ENCODE measurements at regions not wholly inside any gene's neighbourhood (a gene's known extent, or its start where the extent isn't known, plus 50 kb on each side); places are given as distances from the start of the nearest gene placed in this dataset.
"Not testable (repeated sequence)": the region's sequence is repeated elsewhere in the genome, so short reads cannot be mapped to it uniquely, and the experiment has no call there.

DNA sequence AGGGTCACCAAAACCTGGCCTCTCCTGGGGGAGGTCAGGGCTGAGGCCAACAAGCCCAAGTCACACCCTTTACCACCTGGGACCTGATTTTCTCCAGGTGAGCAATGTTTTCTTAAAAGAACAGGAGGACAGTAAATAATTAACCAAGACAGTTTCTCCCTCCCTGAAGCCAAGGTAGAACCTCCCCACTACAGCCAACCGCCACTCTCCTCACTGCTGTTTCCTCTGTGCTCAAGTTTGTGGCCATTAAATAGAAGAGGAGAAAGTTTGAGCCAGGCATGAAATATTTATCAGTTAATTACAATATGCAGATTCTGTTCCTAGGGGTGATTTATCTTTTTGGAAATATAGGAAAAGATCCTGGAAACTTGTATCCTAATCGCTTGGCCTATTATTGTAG, 150.6 kb upstream of the ANKRD20A1 start:
- not testable (repeated sequence) for DNase-seq (ENCODE audit: low read depth in 1 of 2, low spot score in 1 of 2); H3K27me3 ChIP-seq (ENCODE audit: insufficient read depth, poor library complexity, severe bottlenecking); H3K27ac ChIP-seq (replicated peaks); H3K4me3 ChIP-seq (replicated peaks; ENCODE audit: insufficient read depth, low read length)

DNA sequence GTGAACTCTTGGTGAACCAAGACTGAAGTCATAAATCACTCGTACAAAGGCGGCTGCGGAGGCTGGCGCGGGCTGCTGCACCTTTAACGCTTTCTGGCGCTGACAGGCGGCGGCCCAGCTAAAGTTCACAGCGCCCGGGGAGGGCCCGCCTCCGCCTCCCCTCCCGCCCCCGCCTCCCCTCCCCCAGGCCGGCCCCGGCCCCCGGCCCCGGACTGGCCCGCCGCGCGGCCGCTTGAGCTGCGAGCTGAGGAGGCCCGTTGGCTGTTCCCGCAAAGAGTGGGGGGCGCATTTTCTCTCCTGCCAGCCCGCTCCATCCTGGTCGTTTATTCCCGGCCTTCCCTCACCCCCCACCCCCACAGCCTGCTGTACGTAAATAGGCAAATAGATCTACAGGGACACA, 147.3 kb upstream of the ANKRD20A1 start:
- H3K4me3 ChIP-seq (replicated peaks; ENCODE audit: insufficient read depth, low read length); DNase-seq (ENCODE audit: low read depth in 1 of 2, low spot score in 1 of 2); H3K27ac ChIP-seq (replicated peaks); H3K27me3 ChIP-seq (ENCODE audit: insufficient read depth, poor library complexity, severe bottlenecking): not testable (repeated sequence)

DNA sequence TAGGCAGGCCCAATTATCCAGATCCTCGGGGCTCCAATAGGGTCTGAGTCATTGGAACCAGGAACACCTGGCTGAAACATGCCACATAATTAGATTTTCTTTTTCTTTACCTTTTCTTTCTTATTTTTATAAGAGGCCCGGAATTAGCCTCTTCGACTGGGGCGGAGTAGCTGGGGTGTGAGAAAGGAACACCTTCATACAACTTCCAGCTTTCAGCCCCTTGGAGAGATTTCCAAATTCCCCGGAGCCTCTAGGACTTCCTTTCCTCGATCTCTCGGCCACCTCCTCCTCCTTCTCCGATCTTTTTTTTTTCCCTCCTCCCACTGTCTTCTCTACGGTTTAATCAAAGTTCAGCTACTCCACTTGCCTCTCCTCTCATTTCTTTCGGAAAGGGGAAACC, 146.8 kb upstream of the ANKRD20A1 start:
- not testable (repeated sequence) for DNase-seq (ENCODE audit: low read depth in 1 of 2, low spot score in 1 of 2); H3K27ac ChIP-seq (replicated peaks); H3K27me3 ChIP-seq (ENCODE audit: insufficient read depth, poor library complexity, severe bottlenecking); H3K4me3 ChIP-seq (replicated peaks; ENCODE audit: insufficient read depth, low read length)

DNA sequence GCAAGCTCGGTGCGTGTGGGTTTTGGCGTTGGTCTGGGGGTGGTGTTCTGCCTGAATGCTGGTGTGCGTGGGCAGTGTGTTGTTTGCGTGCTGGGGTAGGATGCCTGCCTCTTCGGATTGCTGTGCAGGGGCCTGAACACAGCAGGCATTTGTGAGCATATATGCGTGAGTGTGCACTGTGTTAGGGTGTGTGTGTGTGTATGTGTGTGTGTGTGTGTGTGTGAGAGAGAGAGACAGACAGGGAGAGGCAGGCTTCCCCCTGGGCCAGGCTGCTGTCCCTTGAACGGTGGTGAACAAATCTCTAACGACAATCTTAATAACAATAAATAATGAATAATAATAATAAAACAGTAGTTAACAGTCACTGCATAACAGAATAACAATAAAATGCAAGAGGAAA, 145.8 kb upstream of the ANKRD20A1 start:
- not testable (repeated sequence) for H3K27ac ChIP-seq (replicated peaks); DNase-seq (ENCODE audit: low read depth in 1 of 2, low spot score in 1 of 2); H3K27me3 ChIP-seq (ENCODE audit: insufficient read depth, poor library complexity, severe bottlenecking); H3K4me3 ChIP-seq (replicated peaks; ENCODE audit: insufficient read depth, low read length)

DNA sequence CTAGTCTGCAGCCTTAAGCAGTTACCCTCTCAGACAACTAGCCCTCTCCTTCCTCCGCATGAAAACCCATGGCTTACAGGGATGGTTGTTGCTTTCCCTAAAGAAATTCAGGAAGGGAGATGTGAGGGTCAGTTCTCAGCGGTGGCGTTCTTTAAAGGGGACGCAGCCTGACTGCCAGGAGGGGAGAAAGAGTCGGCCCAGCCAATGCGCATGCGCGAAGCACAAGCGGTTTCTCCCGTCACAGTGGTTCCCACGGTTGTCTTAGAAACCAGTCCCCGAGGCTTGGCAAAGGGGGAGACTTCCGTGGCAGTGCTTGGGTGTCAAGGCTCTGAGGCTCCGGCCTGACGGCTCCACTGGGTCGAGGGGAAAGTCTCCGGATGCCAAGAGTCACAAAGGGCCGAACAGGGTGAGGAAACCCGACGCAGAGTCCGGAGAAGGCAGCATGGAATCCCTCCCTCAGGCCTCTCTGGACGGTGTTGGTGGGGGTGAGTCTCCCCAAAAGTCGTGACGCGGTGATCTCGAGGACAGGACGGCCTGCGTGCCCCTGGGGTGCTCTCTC, 140.8 kb upstream of the ANKRD20A1 start:
- H3K27ac ChIP-seq (replicated peaks); DNase-seq (ENCODE audit: low read depth in 1 of 2, low spot score in 1 of 2); H3K4me3 ChIP-seq (replicated peaks; ENCODE audit: insufficient read depth, low read length); H3K27me3 ChIP-seq (ENCODE audit: insufficient read depth, poor library complexity, severe bottlenecking): not testable (repeated sequence)

DNA sequence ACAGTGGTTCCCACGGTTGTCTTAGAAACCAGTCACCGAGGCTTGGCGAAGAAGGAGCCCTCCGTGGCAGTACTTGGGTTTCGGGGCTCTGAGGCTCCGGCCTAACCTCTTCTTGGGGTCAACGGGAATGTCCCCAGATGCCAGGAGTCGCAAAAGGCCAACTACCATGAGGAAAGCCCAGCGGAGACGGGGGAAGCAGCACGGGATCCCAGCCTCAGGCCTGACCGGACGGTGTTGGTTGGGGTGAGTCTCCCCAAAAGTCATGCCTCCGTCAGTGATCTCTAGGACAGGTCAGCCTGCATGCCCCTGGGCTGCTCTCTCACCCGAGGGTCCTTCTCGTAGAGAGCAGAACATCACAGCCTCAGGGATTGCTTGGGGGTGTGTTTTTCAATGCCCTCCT, 138.2 kb upstream of the ANKRD20A1 start:
- H3K27ac ChIP-seq (replicated peaks); DNase-seq (ENCODE audit: low read depth in 1 of 2, low spot score in 1 of 2); H3K4me3 ChIP-seq (replicated peaks; ENCODE audit: insufficient read depth, low read length); H3K27me3 ChIP-seq (ENCODE audit: insufficient read depth, poor library complexity, severe bottlenecking): not testable (repeated sequence)

DNA sequence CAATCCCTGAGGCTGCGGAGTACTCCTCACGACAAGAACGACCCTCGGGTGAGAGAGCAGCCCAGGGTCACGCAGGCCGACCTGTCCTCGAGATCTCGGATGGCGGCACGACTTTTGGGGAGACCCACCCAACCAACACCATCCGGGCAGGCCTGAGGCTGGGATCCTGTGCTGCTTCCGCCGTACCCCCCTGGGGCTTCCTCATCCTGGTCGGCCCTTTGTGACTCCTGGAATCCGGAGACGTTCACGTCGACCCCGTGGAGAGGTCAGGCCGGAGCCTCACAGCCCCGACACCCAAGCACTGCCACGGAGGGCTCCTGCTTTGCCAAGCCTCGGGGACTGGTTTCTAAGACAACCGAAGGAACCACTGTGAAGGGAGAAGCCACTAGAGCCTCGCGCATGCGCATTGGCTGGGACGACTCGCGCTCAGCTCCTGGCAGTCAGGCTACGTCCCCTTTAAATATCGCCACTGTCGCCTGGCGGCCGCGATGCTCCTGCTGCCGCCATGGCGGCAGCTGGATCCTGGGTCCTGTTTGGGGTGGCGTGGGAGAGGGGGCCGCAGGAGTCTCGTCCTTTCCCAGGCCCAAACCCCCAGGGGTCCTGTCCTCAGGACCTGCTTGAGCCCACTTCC, 136.2 kb upstream of the ANKRD20A1 start:
- not testable (repeated sequence) for DNase-seq (ENCODE audit: low read depth in 1 of 2, low spot score in 1 of 2); H3K27me3 ChIP-seq (ENCODE audit: insufficient read depth, poor library complexity, severe bottlenecking); H3K4me3 ChIP-seq (replicated peaks; ENCODE audit: insufficient read depth, low read length); H3K27ac ChIP-seq (replicated peaks)

DNA sequence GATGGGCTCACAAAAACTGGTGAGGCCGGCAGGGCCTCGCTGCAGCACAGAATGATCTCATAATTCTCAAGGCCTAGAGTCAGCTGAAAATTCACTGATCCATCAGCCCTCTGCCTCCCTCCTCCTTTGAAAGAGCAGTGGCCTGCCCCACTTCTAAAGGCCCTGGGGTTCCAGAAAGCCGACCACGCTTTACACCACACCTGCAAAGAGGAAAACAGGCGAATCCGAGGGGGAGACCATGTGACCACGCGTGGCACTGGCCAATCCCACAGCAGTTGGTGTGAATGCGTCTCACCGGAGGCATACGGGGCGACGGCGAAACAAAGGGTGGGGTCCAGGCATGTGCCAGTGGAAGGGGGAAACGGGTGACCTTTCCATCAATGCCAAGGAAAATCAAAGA, 135.5 kb upstream of the ANKRD20A1 start:
- H3K27me3 ChIP-seq (ENCODE audit: insufficient read depth, poor library complexity, severe bottlenecking) = not testable (repeated sequence)
- H3K4me3 ChIP-seq (replicated peaks; ENCODE audit: insufficient read depth, low read length) = peak overlapping the region; percentile 33

DNA sequence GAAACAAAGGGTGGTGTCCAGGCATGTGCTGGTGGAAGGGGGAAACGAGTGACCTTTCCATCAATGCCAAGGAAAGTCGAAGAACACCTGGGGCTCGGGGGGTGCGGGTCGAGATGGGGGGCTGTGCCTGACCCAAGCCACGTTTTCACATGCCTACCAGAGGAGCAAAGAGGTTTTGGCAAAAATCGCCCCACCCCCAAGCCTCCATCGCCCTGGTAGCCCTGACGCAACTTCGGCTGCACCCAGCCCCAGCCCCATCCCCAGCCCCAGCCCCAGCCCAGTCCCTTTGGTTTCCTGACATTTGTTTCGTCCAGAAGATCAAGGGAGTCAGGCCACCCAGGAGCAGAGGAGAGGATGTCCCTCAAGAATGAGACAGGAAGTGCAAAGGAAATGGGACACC, 133.8 kb upstream of the ANKRD20A1 start:
- not testable (repeated sequence) for H3K27me3 ChIP-seq (ENCODE audit: insufficient read depth, poor library complexity, severe bottlenecking); H3K4me3 ChIP-seq (replicated peaks; ENCODE audit: insufficient read depth, low read length); DNase-seq (ENCODE audit: low read depth in 1 of 2, low spot score in 1 of 2); H3K27ac ChIP-seq (replicated peaks)

More for the DNA sequence above, 135.5 kb upstream of the ANKRD20A1 start:
- not testable (repeated sequence) for H3K27ac ChIP-seq (replicated peaks)
- peak in 1 of 2 experiments; percentile 2 for DNase-seq (ENCODE audit: low read depth in 1 of 2, low spot score in 1 of 2)

DNA sequence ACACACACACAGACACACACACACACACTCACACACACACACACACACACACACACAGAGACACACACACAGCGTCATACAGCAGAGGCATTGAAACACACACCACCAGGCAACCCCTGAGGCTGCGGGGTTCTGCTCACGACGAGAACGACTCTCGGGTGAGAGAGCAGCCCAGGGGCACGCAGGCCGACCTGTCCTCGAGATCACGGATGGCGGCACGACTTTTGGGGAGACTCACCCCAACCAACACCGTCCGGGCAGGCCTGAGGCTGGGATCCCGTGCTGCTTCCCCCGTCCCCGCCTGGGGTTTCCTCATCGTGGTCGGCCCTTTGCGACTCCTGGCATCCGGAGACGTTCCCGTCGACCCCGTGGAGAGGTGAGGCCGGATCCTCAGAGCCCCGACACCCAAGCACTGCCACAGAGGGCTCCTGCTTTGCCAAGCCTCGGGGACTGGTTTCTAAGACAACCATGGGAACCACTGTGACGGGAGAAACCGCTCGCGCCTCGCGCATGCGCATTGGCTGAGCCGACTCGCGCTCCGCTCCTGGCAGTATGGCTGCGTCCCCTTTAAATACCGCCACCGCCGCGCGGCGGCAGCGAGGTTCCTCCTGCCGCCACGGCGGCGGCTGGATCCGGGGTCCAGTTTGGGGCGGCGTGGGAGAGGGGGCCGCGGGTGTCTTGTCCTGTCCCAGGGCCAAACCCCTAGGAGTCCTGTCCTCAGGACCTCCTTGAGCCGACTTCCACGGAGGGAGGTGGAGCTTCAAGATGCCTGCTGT, 132.3 kb upstream of the ANKRD20A1 start:
- DNase-seq (ENCODE audit: low read depth in 1 of 2, low spot score in 1 of 2); H3K27me3 ChIP-seq (ENCODE audit: insufficient read depth, poor library complexity, severe bottlenecking); H3K27ac ChIP-seq (replicated peaks); H3K4me3 ChIP-seq (replicated peaks; ENCODE audit: insufficient read depth, low read length): not testable (repeated sequence)

DNA sequence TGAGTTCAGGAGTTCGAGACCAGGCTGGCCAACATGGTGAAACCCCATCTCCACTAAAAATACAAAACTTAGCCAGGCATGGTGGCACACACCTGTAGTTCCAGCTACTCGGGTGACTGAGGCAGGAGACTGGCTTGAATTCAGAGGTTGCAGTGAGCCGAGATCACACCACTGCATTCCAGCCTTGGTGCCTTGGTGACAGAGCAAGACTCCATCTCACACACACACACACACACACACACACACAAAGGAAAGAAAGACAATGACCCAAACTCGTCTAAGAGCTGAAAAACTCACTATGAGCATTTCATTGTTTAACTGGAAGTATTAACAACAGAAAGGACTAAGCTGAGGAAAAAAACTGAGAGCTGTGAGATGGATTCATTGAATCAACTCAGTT, 95.6 kb upstream of the ANKRD20A1 start:
- not testable (repeated sequence) for H3K27ac ChIP-seq (replicated peaks); DNase-seq (ENCODE audit: low read depth in 1 of 2, low spot score in 1 of 2); H3K4me3 ChIP-seq (replicated peaks; ENCODE audit: insufficient read depth, low read length); H3K27me3 ChIP-seq (ENCODE audit: insufficient read depth, poor library complexity, severe bottlenecking)

DNA sequence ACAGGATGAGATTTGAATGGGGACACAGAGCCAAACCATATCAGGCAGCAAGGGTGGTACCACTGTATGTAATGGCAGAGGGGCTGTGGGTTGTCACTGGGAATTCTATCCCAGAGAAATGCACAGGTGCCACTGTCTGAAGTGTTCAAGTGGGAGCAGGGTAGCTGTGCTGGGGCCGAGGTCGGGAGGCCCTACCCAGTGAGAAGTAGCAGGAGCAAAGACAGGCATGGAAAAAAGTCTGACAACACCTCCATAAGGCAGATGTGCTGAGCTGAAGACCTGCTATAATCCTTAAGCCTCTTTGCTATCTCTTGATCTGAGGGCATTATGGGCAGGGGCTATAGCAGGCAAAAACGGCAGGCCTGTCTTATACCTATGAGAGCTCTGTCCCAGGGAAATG, 86.9 kb upstream of the ANKRD20A1 start:
- not testable (repeated sequence) for DNase-seq (ENCODE audit: low read depth in 1 of 2, low spot score in 1 of 2); H3K27ac ChIP-seq (replicated peaks); H3K27me3 ChIP-seq (ENCODE audit: insufficient read depth, poor library complexity, severe bottlenecking); H3K4me3 ChIP-seq (replicated peaks; ENCODE audit: insufficient read depth, low read length)

DNA sequence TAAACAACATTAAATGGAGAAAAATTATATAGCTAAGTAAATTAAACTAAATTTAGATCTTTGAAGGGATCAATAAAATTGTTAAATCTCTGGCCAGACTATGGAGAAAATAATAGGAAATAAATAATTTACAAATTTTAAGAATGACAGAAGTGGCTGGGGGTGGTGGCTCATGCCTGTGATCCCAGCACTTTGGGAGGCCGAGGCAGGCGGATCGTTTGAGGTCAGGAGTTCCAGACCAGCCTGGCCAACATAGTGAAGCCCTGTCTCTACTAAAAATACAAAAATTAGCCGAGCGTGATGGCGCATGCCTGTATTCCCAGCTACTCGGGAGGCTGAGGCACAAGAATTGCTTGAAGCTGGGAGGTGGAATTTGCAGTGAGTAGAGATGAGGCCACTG, 58.6 kb upstream of the ANKRD20A1 start:
- not testable (repeated sequence) for DNase-seq (ENCODE audit: low read depth in 1 of 2, low spot score in 1 of 2); H3K27ac ChIP-seq (replicated peaks); H3K27me3 ChIP-seq (ENCODE audit: insufficient read depth, poor library complexity, severe bottlenecking); H3K4me3 ChIP-seq (replicated peaks; ENCODE audit: insufficient read depth, low read length)
